Trophoblast cell (in vitro differentiated cells and primary cell): ENCODE measurements at regions not wholly inside any gene's neighbourhood (a gene's known extent, or its start where the extent isn't known, plus 50 kb on each side); places are given as distances from the start of the nearest gene placed in this dataset.
"Not testable (repeated sequence)": the region's sequence is repeated elsewhere in the genome, so short reads cannot be mapped to it uniquely, and the experiment has no call there.

Experiments
- DNase-seq, 2 donors: peaks; one replicate each; pipeline ENCODE4 v3.0.0-alpha.2; 2016
- H2AFZ ChIP-seq: 2 replicates; pipeline ENCODE4 v1.6.1; 2013; ENCODE audit warnings: low read length, moderate library complexity, mild to moderate bottlenecking; ENCODE audit not compliant: insufficient read depth, poor library complexity
- H2AK5ac ChIP-seq: 2 replicates; pipeline ENCODE4 v1.6.1; 2013; ENCODE audit warnings: mild to moderate bottlenecking, low read length
- H2BK120ac ChIP-seq: 2 replicates; pipeline ENCODE4 v1.6.1; 2013; ENCODE audit warnings: low read length, mild to moderate bottlenecking, moderate library complexity; ENCODE audit not compliant: insufficient read depth, poor library complexity
- H2BK12ac ChIP-seq: 2 replicates; pipeline ENCODE4 v1.6.1; 2013; ENCODE audit warnings: mild to moderate bottlenecking, low read length, moderate library complexity
- H2BK5ac ChIP-seq: 2 replicates; pipeline ENCODE4 v1.6.1; 2013; ENCODE audit warnings: low read length, low read depth, moderate library complexity, mild to moderate bottlenecking; ENCODE audit not compliant: poor library complexity
- H3K14ac ChIP-seq: 2 replicates; pipeline ENCODE4 v1.6.1; 2013; ENCODE audit warnings: mild to moderate bottlenecking, low read length
- H3K18ac ChIP-seq: 2 replicates; pipeline ENCODE4 v1.6.1; 2013; ENCODE audit warnings: mild to moderate bottlenecking, low read length
- H3K23ac ChIP-seq: 2 replicates; pipeline ENCODE4 v1.6.1; 2013; ENCODE audit warnings: low read length
- H3K27ac ChIP-seq: 2 replicates; pipeline ENCODE4 v1.5.1; 2013; ENCODE audit warnings: low read depth, mild to moderate bottlenecking, inconsistent platforms, low read length, moderate library complexity
- H3K27me3 ChIP-seq: 2 replicates; pipeline ENCODE4 v1.6.1; 2013; ENCODE audit warnings: inconsistent platforms, mild to moderate bottlenecking, low read length, moderate library complexity; ENCODE audit not compliant: insufficient read depth
- H3K36me3 ChIP-seq, 2 experiments: 1 replicate in 1 of 2; 2 replicates in 1 of 2; pipeline ENCODE4 v1.6.1; 2013; ENCODE audit warnings: low read length in 2 of 2, mild to moderate bottlenecking in 2 of 2, moderate library complexity in 1 of 2; ENCODE audit not compliant: insufficient read depth in 2 of 2, control insufficient read depth in 1 of 2
- H3K4ac ChIP-seq: 2 replicates; pipeline ENCODE4 v1.6.1; 2013; ENCODE audit warnings: low read depth, mild to moderate bottlenecking, low read length, moderate library complexity
- H3K4me1 ChIP-seq, 2 experiments: 1 replicate in 1 of 2; 2 replicates in 1 of 2; pipeline ENCODE4 v1.6.1; 2013; ENCODE audit warnings: low read length in 2 of 2, mild to moderate bottlenecking in 2 of 2, moderate library complexity in 1 of 2; ENCODE audit not compliant: insufficient read depth in 2 of 2, control insufficient read depth in 1 of 2
- H3K4me2 ChIP-seq: 2 replicates; pipeline ENCODE4 v1.6.1; 2013; ENCODE audit warnings: inconsistent platforms, mild to moderate bottlenecking, low read length, moderate library complexity
- H3K4me3 ChIP-seq: 2 replicates; pipeline ENCODE4 v1.5.1; 2013; ENCODE audit warnings: mild to moderate bottlenecking, low read depth, low read length, inconsistent platforms
- H3K79me1 ChIP-seq: one replicate; pipeline ENCODE4 v1.6.1; 2013; ENCODE audit warnings: low read length
- H3K79me2 ChIP-seq: 2 replicates; pipeline ENCODE4 v1.6.1; 2013; ENCODE audit warnings: low read length, mild to moderate bottlenecking; ENCODE audit not compliant: control insufficient read depth, insufficient read depth, poor library complexity
- H3K9ac ChIP-seq: 2 replicates; pipeline ENCODE4 v1.6.1; 2013; ENCODE audit warnings: mild to moderate bottlenecking, low read length
- H3K9me3 ChIP-seq: 2 replicates; pipeline ENCODE4 v1.6.1; 2013; ENCODE audit warnings: low read depth, mild to moderate bottlenecking, control low read depth, inconsistent platforms, low read length; ENCODE audit not compliant: insufficient read depth
- H4K12ac ChIP-seq: 2 replicates; pipeline ENCODE4 v1.6.1; 2013; ENCODE audit warnings: low read depth, mild to moderate bottlenecking, low read length, moderate library complexity
- H4K8ac ChIP-seq: 2 replicates; pipeline ENCODE4 v1.6.1; 2013; ENCODE audit warnings: low read depth, mild to moderate bottlenecking, low read length, moderate library complexity
- H4K91ac ChIP-seq: one replicate; pipeline ENCODE4 v1.6.1; 2013; ENCODE audit warnings: low read depth, mild to moderate bottlenecking, low read length, moderate library complexity
- WGBS: extraction: QIAGEN DNeasy Blood & Tissue Kit; methylation state at CpG from one replicate; pipeline ENCODE4 v1.1.7; 2013; ENCODE audit warnings: missing lambda C conversion rate; ENCODE audit not compliant: insufficient read length, insufficient coverage; ENCODE audit errors: extremely low coverage; 5-methylcytosine and 5-hydroxymethylcytosine counted together

GRCh38 chrY:16644270-16644800 lies 1235.7 kb downstream of the CDY2B start:
- H3K79me2 ChIP-seq = peaks cover 10% of the 10 kb centered on the region
- H2BK120ac ChIP-seq = no peak overlapping the region
- no peak overlapping the region for H2AK5ac ChIP-seq
- no peak for DNase-seq
- peak overlapping the region; percentile 31 for H3K4me2 ChIP-seq
- no peak overlapping the region for H3K4me3 ChIP-seq
- H3K14ac ChIP-seq = no peak overlapping the region
- no peaks in the 10 kb centered on the region for H3K9me3 ChIP-seq
- no peak overlapping the region for H4K12ac ChIP-seq
- no peak overlapping the region for H3K18ac ChIP-seq
- H2BK5ac ChIP-seq = peak overlapping the region; percentile 93
- peak overlapping the region; percentile 97 for H3K27ac ChIP-seq
- H3K4ac ChIP-seq = no peak overlapping the region
- no peak overlapping the region for H2AFZ ChIP-seq
- H3K27me3 ChIP-seq = no peaks in the 10 kb centered on the region
- H3K4me1 ChIP-seq = peaks cover 16 to 18% of the 10 kb centered on the region in 2 experiments
- no CpG with 5 or more reads among the region's 6 CpGs for WGBS
- no peaks in the 10 kb centered on the region for H3K36me3 ChIP-seq
- H3K79me1 ChIP-seq = peaks cover 26% of the 10 kb centered on the region
- no peak overlapping the region for H4K8ac ChIP-seq
- H3K23ac ChIP-seq = no peak overlapping the region
- no peak overlapping the region for H2BK12ac ChIP-seq
- H4K91ac ChIP-seq = no peak overlapping the region
- H3K9ac ChIP-seq = no peak overlapping the region

DNA sequence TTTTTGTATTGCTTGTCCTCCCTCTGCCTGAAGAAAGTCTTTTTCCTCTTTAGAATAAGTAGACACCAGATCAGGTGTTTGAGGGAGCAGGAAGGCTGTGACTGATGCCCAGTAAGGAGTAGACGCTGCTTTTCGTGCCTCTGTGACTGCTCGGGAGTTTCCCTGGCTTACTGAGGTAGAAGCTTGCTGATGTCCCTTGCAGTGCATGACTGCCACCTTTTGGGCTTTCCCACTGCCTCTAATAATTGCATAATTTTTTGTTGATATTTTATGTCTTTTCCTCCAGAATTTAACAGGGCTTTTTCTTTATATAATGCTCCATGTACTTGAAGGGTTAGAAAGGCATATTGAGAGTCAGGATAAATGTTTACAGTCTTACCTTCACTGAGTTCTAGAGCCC lies 1240.2 kb downstream of the CDY2B start:
- Histone ChIP-seq H3K4me3 (no peak overlapping the region), H3K9ac (no peak overlapping the region), H3K27me3 (no peaks in the 10 kb centered on the region), H2AK5ac (no peak overlapping the region), H2BK5ac (no peak overlapping the region), H3K4me2 (no peak overlapping the region), H2AFZ (no peak overlapping the region), H4K12ac (no peak overlapping the region), H3K79me1 (peaks cover 27% of the 10 kb centered on the region), H3K27ac (no peak overlapping the region), H4K8ac (no peak overlapping the region), H3K23ac (no peak overlapping the region), H2BK120ac (no peak overlapping the region), H3K18ac (no peak overlapping the region), H2BK12ac (no peak overlapping the region), H4K91ac (no peak overlapping the region), H3K4ac (no peak overlapping the region), H3K36me3 (peaks cover 0 to 3% of the 10 kb centered on the region in 2 experiments), H3K79me2 (peaks cover 8% of the 10 kb centered on the region), H3K14ac (no peak overlapping the region), H3K9me3 (no peaks in the 10 kb centered on the region), H3K4me1 (peaks cover 16 to 21% of the 10 kb centered on the region in 2 experiments)
- no peak for DNase-seq
- WGBS = no CpG with 5 or more reads among the region's 3 CpGs

- H3K9me3 ChIP-seq, DNase-seq, H2AFZ ChIP-seq, H3K23ac ChIP-seq, H3K79me2 ChIP-seq, H4K12ac ChIP-seq, H3K4me3 ChIP-seq, H3K14ac ChIP-seq, H3K27ac ChIP-seq, H2AK5ac ChIP-seq, H3K9ac ChIP-seq, H3K27me3 ChIP-seq, H3K4me2 ChIP-seq, H3K36me3 ChIP-seq: not testable (repeated sequence)
- Histone ChIP-seq H4K91ac (peak overlapping the region; percentile 85), H4K8ac (peak overlapping the region; percentile 11), H3K4ac (peak overlapping the region; percentile 55), H3K79me1 (peaks cover 24% of the 10 kb centered on the region), H2BK5ac (peak overlapping the region; percentile 27), H2BK12ac (peak overlapping the region; percentile 73), H3K18ac (peak overlapping the region; percentile 29), H2BK120ac (peak overlapping the region; percentile 95), H3K4me1 (peaks cover 16 to 19% of the 10 kb centered on the region in 2 experiments)
These were observed 1241.3 kb downstream of the CDY2B start for GRCh38 chrY:16638743-16639142.

DNA sequence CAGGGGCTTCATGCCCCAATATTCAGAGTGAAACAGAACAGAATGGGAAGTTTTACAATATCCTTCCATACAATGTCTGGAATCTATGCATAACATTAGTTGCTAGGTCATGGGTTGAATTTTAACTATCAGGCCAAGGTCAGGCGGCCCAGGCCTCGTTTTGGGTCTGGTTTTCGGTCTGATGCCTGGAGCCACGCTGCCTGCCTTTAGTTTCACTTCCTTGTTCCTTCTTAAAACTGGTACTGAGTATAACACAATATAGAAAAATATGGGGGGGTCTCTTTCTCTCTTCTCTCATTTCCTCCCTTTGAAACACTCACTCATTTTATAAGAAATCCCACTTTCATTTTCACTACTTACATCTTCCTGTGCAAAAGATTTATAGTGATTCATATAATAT lies 1243.8 kb downstream of the CDY2B start:
- WGBS = no CpG with 5 or more reads among the region's 4 CpGs

More for the DNA sequence above, 1243.8 kb downstream of the CDY2B start:
- peaks cover 2% of the 10 kb centered on the region in 2 experiments for H3K4me1 ChIP-seq
- H4K91ac ChIP-seq = no peak overlapping the region
- H3K27me3 ChIP-seq = no peaks in the 10 kb centered on the region
- H4K8ac ChIP-seq = no peak overlapping the region
- H2BK120ac ChIP-seq = no peak overlapping the region
- no peak overlapping the region for H2AFZ ChIP-seq
- H3K4me2 ChIP-seq = no peak overlapping the region
- no peak overlapping the region for H3K14ac ChIP-seq
- no peak overlapping the region for H2BK5ac ChIP-seq
- peaks cover 0 to 3% of the 10 kb centered on the region in 2 experiments for H3K36me3 ChIP-seq
- no peak overlapping the region for H3K4me3 ChIP-seq
- no peak overlapping the region for H2AK5ac ChIP-seq
- H3K9ac ChIP-seq = no peak overlapping the region
- no peak overlapping the region for H2BK12ac ChIP-seq
- H3K27ac ChIP-seq = peak overlapping the region; percentile 58
- H3K79me1 ChIP-seq = peaks cover 9% of the 10 kb centered on the region
- H3K79me2 ChIP-seq = no peaks in the 10 kb centered on the region
- no peak overlapping the region for H4K12ac ChIP-seq
- no peaks in the 10 kb centered on the region for H3K9me3 ChIP-seq
- H3K18ac ChIP-seq = no peak overlapping the region
- no peak overlapping the region for H3K4ac ChIP-seq
- no peak for DNase-seq
- no peak overlapping the region for H3K23ac ChIP-seq
